Calu3 (cell line): ENCODE measurements at regions not wholly inside any gene's neighbourhood (a gene's known extent, or its start where the extent isn't known, plus 50 kb on each side); places are given as distances from the start of the nearest gene placed in this dataset.

Source experiments
- BruUV-seq: library from RNA; stranded (reverse); fragments of 400-500 nt; replicated peaks from 2 replicates; lab custom pipeline; 2021; lab: Mats Ljungman, UMichigan
- CTCF ChIA-PET: fragments of 300-600 bp; sonication (Branson Sonifier 250); formaldehyde crosslinking; loops from one replicate; lab custom pipeline; 2022; ENCODE audit warnings: antibody characterized with exemption; lab: Charles Lee
- DNase-seq: peaks from one replicate; pipeline ENCODE4 v3.0.0; 2022
- H3K27ac Mint-ChIP-seq: one replicate; pipeline ENCODE4 v1.8.0; 2022; ENCODE audit warnings: mixed read lengths; ENCODE audit not compliant: unreplicated experiment
- H3K27me3 Mint-ChIP-seq: one replicate; pipeline ENCODE4 v1.8.0; 2022; ENCODE audit warnings: mixed read lengths; ENCODE audit not compliant: unreplicated experiment
- H3K36me3 Mint-ChIP-seq: one replicate; pipeline ENCODE4 v1.8.0; 2022; ENCODE audit warnings: mild to moderate bottlenecking, moderate library complexity, mixed read lengths; ENCODE audit not compliant: insufficient read depth, unreplicated experiment
- H3K4me1 Mint-ChIP-seq: one replicate; pipeline ENCODE4 v1.8.0; 2022; ENCODE audit warnings: mild to moderate bottlenecking, low read depth, mixed read lengths; ENCODE audit not compliant: unreplicated experiment
- H3K4me3 Mint-ChIP-seq: one replicate; pipeline ENCODE4 v1.8.0; 2022; ENCODE audit warnings: mild to moderate bottlenecking, low read depth, moderate library complexity, mixed read lengths; ENCODE audit not compliant: unreplicated experiment
- H3K9me3 Mint-ChIP-seq: one replicate; pipeline ENCODE4 v1.8.0; 2022; ENCODE audit warnings: low read depth, mixed read lengths; ENCODE audit not compliant: unreplicated experiment
- CTCF ChIP-seq: fragments of 200-600 bp; IDR thresholded peaks from one replicate; pipeline ENCODE4 v1.8.0; 2022; ENCODE audit warnings: antibody characterized with exemption; ENCODE audit not compliant: unreplicated experiment
- intact Hi-C: fragments of 100-400 bp; cut with micrococcal nuclease; formaldehyde crosslinking; loops from one replicate; pipeline ENCODE4 v1.10.0; 2022; ENCODE audit not compliant: unreplicated experiment

DNA sequence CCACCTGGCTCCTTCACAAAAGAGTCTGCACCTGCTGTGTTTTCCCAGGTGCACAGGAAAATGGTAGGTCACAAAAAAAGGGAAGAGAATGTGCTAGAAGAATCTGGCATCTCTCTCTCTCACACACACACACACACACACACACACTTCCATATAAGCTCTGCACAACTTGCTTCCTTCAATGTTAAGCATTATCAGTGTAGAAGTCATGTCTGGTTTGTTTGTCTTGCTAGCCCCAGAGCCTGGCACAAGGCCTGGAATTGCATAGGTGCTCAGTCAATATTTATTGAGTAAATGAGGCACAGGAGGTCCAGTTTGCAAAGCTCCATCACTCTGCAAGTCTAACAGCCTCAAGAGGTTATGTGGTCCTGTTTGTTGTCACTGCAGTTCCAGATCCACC lies 867.3 kb upstream of the AUTS2 start:
- Mint-ChIP-seq H3K27ac (no peak overlapping the region), H3K4me3 (no peak overlapping the region), H3K36me3 (no peaks in the 10 kb centered on the region), H3K27me3 (no peaks in the 10 kb centered on the region), H3K9me3 (peaks cover 7% of the 10 kb centered on the region), H3K4me1 (no peaks in the 10 kb centered on the region)
- CTCF ChIA-PET = no interaction called here
- no TSS peak for BruUV-seq
- no peak for TF ChIP-seq CTCF
- no peak for DNase-seq
- intact Hi-C loops = no loop called here

DNA sequence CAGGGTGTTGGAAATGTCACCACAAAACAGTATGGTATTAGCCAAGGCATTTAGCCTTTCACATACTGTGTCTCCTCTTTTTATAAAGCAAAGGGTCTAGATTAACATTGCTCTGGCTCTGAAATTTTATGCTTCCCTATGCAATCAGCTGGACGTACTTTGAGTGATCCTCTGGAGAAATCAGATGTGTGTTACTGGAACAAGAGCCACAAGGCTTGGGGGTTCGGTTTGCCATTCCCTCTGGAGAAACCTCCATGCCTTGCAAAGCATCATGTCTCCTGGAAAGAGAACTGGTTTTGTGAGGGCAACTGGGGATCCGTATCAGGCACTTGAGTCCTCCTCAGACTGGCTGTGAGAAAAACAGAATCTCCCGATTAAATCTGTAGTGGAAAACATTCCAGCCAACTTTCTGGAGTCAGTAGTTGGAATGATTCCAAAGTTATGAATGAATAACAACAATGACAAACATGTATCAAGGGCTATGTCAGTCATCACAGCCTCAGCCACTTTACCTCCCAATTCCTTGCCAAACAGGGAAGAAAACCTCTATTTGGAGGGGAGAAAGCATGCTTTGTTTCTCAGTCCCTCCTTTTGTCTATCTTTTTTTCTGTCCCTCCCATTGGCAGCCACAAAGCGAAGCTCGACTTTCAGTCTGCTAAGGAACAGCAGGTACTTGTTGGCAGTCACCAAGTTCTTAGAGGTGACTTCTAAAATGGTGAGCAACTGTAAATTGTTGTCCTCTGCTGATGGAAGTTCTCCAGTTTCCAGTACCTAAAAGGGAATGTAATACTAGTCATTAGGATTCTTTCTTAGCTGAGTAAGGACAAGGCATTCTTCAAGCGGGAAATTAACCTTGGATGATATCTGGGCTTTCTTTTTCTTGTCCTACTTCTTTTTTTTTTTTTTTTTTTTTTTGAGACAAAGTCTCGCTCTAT lies 864.8 kb upstream of the AUTS2 start:
- CTCF ChIA-PET = no interaction called here
- no peak for TF ChIP-seq CTCF
- DNase-seq = no peak
- intact Hi-C loops = no loop called here
- Mint-ChIP-seq H3K27ac (no peak overlapping the region), H3K27me3 (no peaks in the 10 kb centered on the region), H3K4me3 (no peak overlapping the region), H3K36me3 (no peaks in the 10 kb centered on the region), H3K9me3 (peaks cover 8% of the 10 kb centered on the region), H3K4me1 (no peaks in the 10 kb centered on the region)
- no TSS peak for BruUV-seq

- Mint-ChIP-seq H3K27me3 (no peaks in the 10 kb centered on the region), H3K27ac (no peak overlapping the region), H3K36me3 (no peaks in the 10 kb centered on the region), H3K9me3 (peaks cover 9% of the 10 kb centered on the region), H3K4me1 (no peaks in the 10 kb centered on the region), H3K4me3 (no peak overlapping the region)
- no peak for DNase-seq
- no TSS peak for BruUV-seq
- no peak for TF ChIP-seq CTCF
- intact Hi-C loops = no loop called here
- CTCF ChIA-PET = no interaction called here
Measured at GRCh38 chr7:68734431-68734830, 863.8 kb upstream of the AUTS2 start.

DNA sequence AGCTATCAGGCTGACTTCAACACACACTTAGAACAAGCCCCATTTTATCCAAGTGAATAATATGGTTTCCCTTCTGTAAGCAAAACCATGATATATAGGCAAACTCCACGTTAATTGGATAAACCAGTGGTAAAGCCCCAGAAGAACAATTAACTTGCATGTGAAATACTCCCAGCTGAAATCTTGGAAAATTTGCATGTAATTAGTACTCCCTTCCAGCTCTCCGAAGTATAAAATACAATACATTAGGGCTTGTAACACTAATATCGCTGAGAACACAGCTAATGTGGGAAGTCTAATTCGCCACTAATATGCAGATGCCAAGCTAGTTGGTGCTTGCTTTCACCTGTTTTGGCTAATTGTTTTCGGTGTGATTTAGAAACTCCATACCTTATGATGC lies 859.0 kb upstream of the AUTS2 start:
- H3K27me3 Mint-ChIP-seq = no peaks in the 10 kb centered on the region
- no peak overlapping the region for H3K4me3 Mint-ChIP-seq
- DNase-seq = no peak
- no peaks in the 10 kb centered on the region for H3K4me1 Mint-ChIP-seq
- CTCF ChIA-PET = no interaction called here
- H3K36me3 Mint-ChIP-seq = no peaks in the 10 kb centered on the region
- intact Hi-C loops = no loop called here
- no TSS peak for BruUV-seq
- H3K9me3 Mint-ChIP-seq = peaks cover 12% of the 10 kb centered on the region
- no peak overlapping the region for H3K27ac Mint-ChIP-seq
- TF ChIP-seq CTCF = no peak
